Upper lobe of left lung (tissue), 6 donors: ENCODE measurements at regions not wholly inside any gene's neighbourhood (a gene's known extent, or its start where the extent isn't known, plus 50 kb on each side); places are given as distances from the start of the nearest gene placed in this dataset.

Source experiments
- ATAC-seq, 2 donors: fragments of 200-7000 bp; cut with Tn5 transposase; one replicate each; pipeline ENCODE4 v1.9.1; 2022; ENCODE audit warnings: mild to moderate bottlenecking in 2 of 2, moderate library complexity in 2 of 2; ENCODE audit not compliant: low FRiP score in 2 of 2
- DNase-seq, 2 donors: peaks; one replicate each; pipeline ENCODE4 v3.0.0-alpha.2; 2019 to 2020
- H3K27ac ChIP-seq, 4 donors: fragments of 200-600 bp; sonication (generic); one replicate each; pipeline ENCODE4 v1.5.1; 2016 to 2019
- H3K27me3 ChIP-seq, 4 donors: fragments of 200-600 bp; sonication (generic); one replicate each; pipeline ENCODE4 v1.5.1; 2017 to 2019
- H3K36me3 ChIP-seq, 4 donors: fragments of 200-600 bp; sonication (generic); one replicate each; pipeline ENCODE4 v1.5.1; 2016 to 2019
- H3K4me1 ChIP-seq, 4 donors: fragments of 200-600 bp; sonication (generic); one replicate each; pipeline ENCODE4 v1.5.1; 2018 to 2019
- H3K4me3 ChIP-seq, 4 donors: fragments of 200-600 bp; sonication (generic); one replicate each; pipeline ENCODE4 v1.5.1; 2017 to 2019; ENCODE audit warnings: mild to moderate bottlenecking in 2 of 4, moderate library complexity in 1 of 4
- H3K9me3 ChIP-seq, 4 donors: fragments of 200-600 bp; sonication (generic); one replicate each; pipeline ENCODE4 v1.5.1; 2018 to 2019
- CTCF ChIP-seq, 6 experiments: fragments of 450-650 bp in 4 of 6; fragments of 200-600 bp in 2 of 6; sonication (generic) in 2 of 6; IDR thresholded peaks; one replicate each; pipeline ENCODE4 v1.5.1; 2016 to 2019; ENCODE audit warnings: antibody characterized with exemption in 6 of 6
- EP300 ChIP-seq, 4 donors: sonication (generic); formaldehyde crosslinking; IDR thresholded peaks; one replicate each; pipeline ENCODE4 v1.5.1; 2017; ENCODE audit warnings: antibody characterized with exemption in 4 of 4, control low read depth in 2 of 4
- POLR2A ChIP-seq, 4 donors: fragments of 450-650 bp; IDR thresholded peaks; one replicate each; pipeline ENCODE4 v1.5.1; 2016 to 2017; ENCODE audit warnings: antibody characterized with exemption in 4 of 4, mild to moderate bottlenecking in 2 of 4
- POLR2AphosphoS5 ChIP-seq, 2 donors: sonication (generic); formaldehyde crosslinking; IDR thresholded peaks; one replicate each; pipeline ENCODE4 v1.5.1; 2017; ENCODE audit warnings: antibody characterized with exemption in 2 of 2
- WGBS, 2 donors: methylation state at CpG; one replicate each; pipeline ENCODE4 v1.1.5; 2017 to 2018; 5-methylcytosine and 5-hydroxymethylcytosine counted together
- donor health status: DM: no; HTN: no; CAD: no; lungs with moderate emphysema.
- donor health status: DM: no; HTN: yes; CAD: no; lungs with severe emphysema.

DNA sequence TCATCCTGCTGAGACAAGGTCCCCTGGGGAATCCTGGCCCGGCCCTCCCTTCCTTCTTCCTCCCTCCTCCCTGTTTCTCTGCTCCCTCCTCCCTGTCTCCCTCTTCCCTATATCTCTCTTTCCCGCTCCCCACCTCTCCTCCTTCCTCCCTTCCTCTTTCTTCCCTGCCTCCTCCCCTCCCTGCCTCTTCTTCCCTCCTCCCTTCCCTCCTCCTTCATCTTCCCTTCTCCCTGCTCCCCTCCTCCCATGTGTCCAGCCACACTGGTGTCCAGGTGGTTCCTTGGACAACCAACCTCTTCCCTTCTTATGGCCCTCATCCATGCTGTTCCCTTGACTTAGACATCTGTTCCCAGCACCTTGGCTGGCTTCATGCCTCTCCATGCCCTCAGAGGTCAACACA is 258.1 kb downstream of the MN1 start:
- Histone ChIP-seq H3K9me3 (no peaks in the 10 kb centered on the region), H3K36me3 (no peaks in the 10 kb centered on the region), H3K4me1 (peaks cover 0 to 13% (median 3%) of the 10 kb centered on the region in 4 donors), H3K27ac (no peak overlapping the region), H3K4me3 (no peak overlapping the region), H3K27me3 (no peaks in the 10 kb centered on the region)
- DNase-seq (no peak), ATAC-seq (no peak)
- 89 to 90% methylated on average over 2 of the region's 2 CpGs for WGBS, 2 donors
- no peak for TF ChIP-seq POLR2A (IDR thresholded peaks at IDR 0.05)
- no peak for TF ChIP-seq POLR2AphosphoS5 (IDR thresholded peaks at IDR 0.05)
- TF ChIP-seq EP300 (IDR thresholded peaks at IDR 0.05): no peak
- no peak for TF ChIP-seq CTCF (IDR thresholded peaks at IDR 0.05)

DNA sequence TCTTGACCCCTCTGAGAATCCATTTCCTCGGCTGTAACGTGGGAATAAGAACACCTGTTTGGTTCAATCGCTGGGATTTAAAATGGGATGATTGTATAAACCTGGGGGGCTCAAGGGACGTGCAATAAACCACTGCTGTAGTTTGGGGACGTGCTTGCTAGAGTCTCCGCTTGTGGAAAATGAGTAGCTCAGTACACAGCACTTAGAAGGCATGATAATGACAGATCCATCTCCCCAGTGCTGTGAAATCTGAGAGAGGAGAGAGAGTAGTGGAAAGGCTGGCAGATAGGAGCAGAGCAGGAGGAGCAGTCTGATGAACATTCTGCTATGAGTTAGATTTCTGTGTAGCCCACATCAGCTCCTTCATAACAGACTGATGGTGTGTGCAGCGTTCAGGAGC is 256.5 kb downstream of the MN1 start:
- Histone ChIP-seq H3K27ac (no peak overlapping the region), H3K9me3 (no peaks in the 10 kb centered on the region), H3K27me3 (no peaks in the 10 kb centered on the region), H3K36me3 (no peaks in the 10 kb centered on the region), H3K4me1 (peaks cover 0 to 11% (median 3%) of the 10 kb centered on the region in 4 donors), H3K4me3 (no peak overlapping the region)
- TF ChIP-seq CTCF (IDR thresholded peaks at IDR 0.05) (no peak), POLR2AphosphoS5 (IDR thresholded peaks at IDR 0.05) (no peak), EP300 (IDR thresholded peaks at IDR 0.05) (no peak), POLR2A (IDR thresholded peaks at IDR 0.05) (no peak)
- WGBS, 2 donors: 75 to 87% methylated on average over 7 of the region's 7 CpGs
- DNase-seq: no peak
- ATAC-seq: no peak

DNA sequence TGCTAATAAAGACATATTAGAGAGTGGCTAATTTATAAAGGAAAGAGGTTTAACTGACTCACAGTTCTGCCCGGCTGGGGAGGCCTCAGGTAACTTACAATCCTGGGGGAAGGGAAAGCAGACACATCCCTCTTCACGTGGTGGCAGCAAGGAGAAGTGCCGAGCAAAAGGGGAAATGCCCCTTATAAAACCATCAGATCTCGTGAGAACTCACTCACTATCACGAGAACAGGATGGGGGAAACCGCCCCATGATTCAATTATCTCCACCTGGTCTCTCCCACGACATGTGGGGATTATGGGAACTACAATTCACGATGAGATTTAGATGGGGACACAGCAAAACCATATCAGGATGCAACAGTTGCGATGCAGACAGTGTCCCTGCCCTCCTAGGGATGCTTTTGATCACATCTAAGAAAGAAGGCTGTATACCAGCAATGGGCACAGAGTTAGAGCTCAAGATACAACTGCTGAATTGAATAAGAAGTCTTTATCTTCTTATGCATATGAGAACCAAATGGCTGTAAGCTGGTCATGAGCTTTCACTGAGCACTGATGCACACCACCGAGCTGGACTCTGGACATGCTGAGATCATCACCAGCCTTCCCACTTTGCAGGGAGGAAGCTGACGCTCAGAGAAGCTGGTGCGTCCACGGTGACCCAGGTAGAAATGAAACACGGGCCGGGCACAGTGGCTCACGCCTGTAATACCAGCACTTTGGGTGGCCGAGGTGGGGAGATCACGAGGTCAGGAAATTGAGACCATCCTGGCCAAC is 255.2 kb downstream of the MN1 start:
- ATAC-seq (no peak), DNase-seq (no peak)
- TF ChIP-seq POLR2AphosphoS5 (IDR thresholded peaks at IDR 0.05) (no peak), CTCF (IDR thresholded peaks at IDR 0.05) (no peak), EP300 (IDR thresholded peaks at IDR 0.05) (no peak), POLR2A (IDR thresholded peaks at IDR 0.05) (no peak)
- 80 to 83% methylated on average over 18 of the region's 18 CpGs for WGBS, 2 donors
- no peak overlapping the region for H3K27ac ChIP-seq
- H3K4me1 ChIP-seq: no peaks in the 10 kb centered on the region
- H3K9me3 ChIP-seq: no peaks in the 10 kb centered on the region
- H3K27me3 ChIP-seq: no peaks in the 10 kb centered on the region
- no peaks in the 10 kb centered on the region for H3K36me3 ChIP-seq
- no peak overlapping the region for H3K4me3 ChIP-seq

- no peak for ATAC-seq
- peaks cover 0 to 4% (median 1%) of the 10 kb centered on the region in 4 donors for H3K9me3 ChIP-seq
- no peaks in the 10 kb centered on the region for H3K27me3 ChIP-seq
- TF ChIP-seq CTCF (IDR thresholded peaks at IDR 0.05): no peak
- no peak for TF ChIP-seq POLR2A (IDR thresholded peaks at IDR 0.05)
- no peak for TF ChIP-seq POLR2AphosphoS5 (IDR thresholded peaks at IDR 0.05)
- TF ChIP-seq EP300 (IDR thresholded peaks at IDR 0.05): no peak
- no peak for DNase-seq
- WGBS, 2 donors: 83 to 91% methylated on average over 5 to 7 of the region's 7 CpGs
- H3K4me1 ChIP-seq: no peaks in the 10 kb centered on the region
- H3K4me3 ChIP-seq: no peak overlapping the region
- H3K27ac ChIP-seq: no peak overlapping the region
- no peaks in the 10 kb centered on the region for H3K36me3 ChIP-seq
These were observed 250.2 kb downstream of the MN1 start for GRCh38 chr22:27551402-27551801.

- H3K36me3 ChIP-seq: no peaks in the 10 kb centered on the region
- ATAC-seq: no peak
- no peak overlapping the region for H3K27ac ChIP-seq
- H3K4me3 ChIP-seq: no peak overlapping the region
- WGBS, 2 donors: 80 to 94% methylated on average over 7 of the region's 7 CpGs
- TF ChIP-seq POLR2AphosphoS5 (IDR thresholded peaks at IDR 0.05): no peak
- TF ChIP-seq EP300 (IDR thresholded peaks at IDR 0.05): no peak
- no peak for TF ChIP-seq CTCF (IDR thresholded peaks at IDR 0.05)
- no peak for TF ChIP-seq POLR2A (IDR thresholded peaks at IDR 0.05)
- no peaks in the 10 kb centered on the region for H3K27me3 ChIP-seq
- no peaks in the 10 kb centered on the region for H3K4me1 ChIP-seq
- no peak for DNase-seq
- H3K9me3 ChIP-seq: peaks cover 0 to 4% (median 1%) of the 10 kb centered on the region in 4 donors
These were observed 249.4 kb downstream of the MN1 start for GRCh38 chr22:27552176-27552575.
